ENCODE measurements at regions not wholly inside any gene's neighbourhood (a gene's known extent, or its start where the extent isn't known, plus 50 kb on each side); places are given as distances from the start of the nearest gene placed in this dataset.

- DNase-seq (ENCODE audit: low read depth in 2 of 2): no peak
These were observed 84.7 kb upstream of the PTER start for GRCh38 chr10:16352146-16352545.

GRCh38 chr10:16360001-16360400 lies 76.8 kb upstream of the PTER start:
- DNase-seq (ENCODE audit: low read depth in 2 of 2): no peak

GRCh38 chr10:16360425-16360824 lies 76.4 kb upstream of the PTER start:
- DNase-seq (ENCODE audit: low read depth in 2 of 2): no peak

- DNase-seq (ENCODE audit: low read depth in 2 of 2): no peak
These were observed 75.7 kb upstream of the PTER start for GRCh38 chr10:16361086-16361485.

- no peak for DNase-seq (ENCODE audit: low read depth in 2 of 2)
These were observed 73.1 kb upstream of the PTER start for GRCh38 chr10:16363741-16364140.

- DNase-seq (ENCODE audit: low read depth in 2 of 2): no peak
These were observed 69.1 kb upstream of the PTER start for GRCh38 chr10:16367621-16368292.

GRCh38 chr10:16381083-16381482 lies 55.7 kb upstream of the PTER start:
- DNase-seq (ENCODE audit: low read depth in 2 of 2): no peak

- DNase-seq (ENCODE audit: low read depth in 2 of 2): no peak
These were observed 52.8 kb upstream of the PTER start for GRCh38 chr10:16384021-16384420.

- no peak for DNase-seq (ENCODE audit: low read depth in 2 of 2)
These were observed 50.0 kb upstream of the PTER start for GRCh38 chr10:16386855-16387254.
